Karpas-422 (cell line): ENCODE measurements at regions not wholly inside any gene's neighbourhood (a gene's known extent, or its start where the extent isn't known, plus 50 kb on each side); places are given as distances from the start of the nearest gene placed in this dataset.

Experiments used
- DNase-seq: peaks from one replicate; pipeline ENCODE4 v3.0.0-alpha.2; 2015
- H2AFZ ChIP-seq: fragments of 200-600 bp; sonication (generic); 2 replicates; pipeline ENCODE4 v1.6.1; 2014; ENCODE audit warnings: antibody characterized with exemption, low read length, mixed read lengths
- H3K27ac ChIP-seq: fragments of 200-600 bp; sonication (generic); 2 replicates; pipeline ENCODE4 v1.5.1; 2014; ENCODE audit warnings: mild to moderate bottlenecking, low read length, moderate library complexity
- H3K27me3 ChIP-seq: fragments of 200-600 bp; sonication (generic); 2 replicates; pipeline ENCODE4 v1.6.1; 2014; ENCODE audit warnings: low read length, mixed read lengths
- H3K36me3 ChIP-seq: fragments of 200-600 bp; sonication (generic); 2 replicates; pipeline ENCODE4 v1.6.1; 2014; ENCODE audit warnings: low read length, mixed read lengths; ENCODE audit not compliant: insufficient read depth
- H3K4me1 ChIP-seq: fragments of 200-600 bp; sonication (generic); 2 replicates; pipeline ENCODE4 v1.6.1; 2014; ENCODE audit warnings: mild to moderate bottlenecking, low read length, mixed read lengths
- H3K4me2 ChIP-seq: fragments of 200-600 bp; sonication (generic); 2 replicates; pipeline ENCODE4 v1.6.1; 2014; ENCODE audit warnings: low read length, low read depth, mild to moderate bottlenecking; ENCODE audit not compliant: poor library complexity, severe bottlenecking
- H3K4me3 ChIP-seq: fragments of 200-600 bp; sonication (generic); 2 replicates; pipeline ENCODE4 v1.5.1; 2014; ENCODE audit warnings: mild to moderate bottlenecking, antibody characterized with exemption, low read length, mixed read lengths
- H3K79me2 ChIP-seq: fragments of 200-600 bp; sonication (generic); 2 replicates; pipeline ENCODE4 v1.6.1; 2014; ENCODE audit warnings: mild to moderate bottlenecking, low read length, mixed read lengths
- H3K9ac ChIP-seq: fragments of 200-600 bp; sonication (generic); 2 replicates; pipeline ENCODE4 v1.6.0; 2014; ENCODE audit warnings: low read length
- H3K9me2 ChIP-seq: fragments of 200-600 bp; sonication (generic), shearing (Covaris generic); replicated peaks from 2 replicates; pipeline ENCODE4 v1.6.0; 2014; ENCODE audit warnings: mild to moderate bottlenecking, low read length, moderate library complexity; ENCODE audit not compliant: insufficient read depth
- H3K9me3 ChIP-seq: fragments of 300-700, 200-600 bp; sonication (generic); 2 replicates; pipeline ENCODE4 v1.6.1; 2014; ENCODE audit warnings: low read length, mixed read lengths
- H4K20me1 ChIP-seq: fragments of 200-600 bp; sonication (generic); 2 replicates; pipeline ENCODE4 v1.6.1; 2014; ENCODE audit warnings: mild to moderate bottlenecking, antibody characterized with exemption, low read length, low read depth; ENCODE audit not compliant: insufficient read depth

DNA sequence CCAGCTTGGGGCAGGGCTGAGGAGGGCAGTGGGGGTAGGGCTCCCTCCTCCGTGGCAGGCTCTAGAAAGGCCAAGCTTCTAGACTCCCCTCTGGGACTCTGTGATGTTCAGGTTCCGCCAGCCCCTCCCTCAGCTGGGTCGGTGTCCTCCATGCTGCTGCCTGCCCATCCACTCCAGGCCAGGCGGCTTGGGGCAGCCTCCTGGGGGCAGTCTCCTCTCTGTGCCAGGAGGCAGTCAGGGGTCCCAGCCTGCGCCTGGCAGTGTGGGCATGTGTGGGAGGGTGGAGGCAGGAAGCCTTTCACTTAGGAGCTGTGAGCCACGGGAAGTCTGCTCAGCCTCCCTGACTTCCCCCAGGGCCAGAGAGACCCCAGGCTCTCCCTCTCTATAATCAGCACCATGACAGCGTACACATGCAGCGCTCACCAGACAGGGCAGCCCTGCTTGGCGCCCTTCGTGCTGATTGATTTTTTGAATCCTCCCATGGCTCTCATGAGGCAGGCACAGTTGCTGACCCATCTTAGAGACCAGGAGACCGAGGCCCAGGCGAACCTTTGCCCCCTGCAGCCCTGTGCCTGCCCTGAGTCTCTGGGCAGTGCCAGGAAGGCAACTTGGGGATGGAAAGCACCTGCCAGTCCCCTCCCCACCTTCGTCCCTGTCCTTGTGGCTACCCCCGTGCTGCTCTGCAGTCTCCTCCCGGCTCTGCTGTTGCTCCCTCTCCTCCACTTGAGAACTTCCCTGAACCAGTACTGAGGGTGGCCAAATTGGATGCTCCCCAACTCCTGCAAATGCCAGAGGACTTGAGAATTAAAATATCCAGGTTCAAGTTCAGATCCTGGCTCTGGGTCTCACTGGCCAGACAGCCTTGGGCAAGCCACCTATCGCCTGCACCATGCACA is 234.7 kb upstream of the GSE1 start:
- Histone ChIP-seq H4K20me1 (no peaks in the 10 kb centered on the region), H3K27me3 (no peaks in the 10 kb centered on the region), H3K9me2 (no peaks in the 10 kb centered on the region), H2AFZ (no peak overlapping the region), H3K4me2 (no peak overlapping the region), H3K4me1 (0 out of 2 replicates have a peak, but pooled peaks cover 4% of the 10 kb centered on the region), H3K4me3 (no peak overlapping the region), H3K36me3 (no peaks in the 10 kb centered on the region), H3K9me3 (no peaks in the 10 kb centered on the region), H3K27ac (no peak overlapping the region), H3K79me2 (no peaks in the 10 kb centered on the region), H3K9ac (no peak overlapping the region)
- no peak for DNase-seq

DNA sequence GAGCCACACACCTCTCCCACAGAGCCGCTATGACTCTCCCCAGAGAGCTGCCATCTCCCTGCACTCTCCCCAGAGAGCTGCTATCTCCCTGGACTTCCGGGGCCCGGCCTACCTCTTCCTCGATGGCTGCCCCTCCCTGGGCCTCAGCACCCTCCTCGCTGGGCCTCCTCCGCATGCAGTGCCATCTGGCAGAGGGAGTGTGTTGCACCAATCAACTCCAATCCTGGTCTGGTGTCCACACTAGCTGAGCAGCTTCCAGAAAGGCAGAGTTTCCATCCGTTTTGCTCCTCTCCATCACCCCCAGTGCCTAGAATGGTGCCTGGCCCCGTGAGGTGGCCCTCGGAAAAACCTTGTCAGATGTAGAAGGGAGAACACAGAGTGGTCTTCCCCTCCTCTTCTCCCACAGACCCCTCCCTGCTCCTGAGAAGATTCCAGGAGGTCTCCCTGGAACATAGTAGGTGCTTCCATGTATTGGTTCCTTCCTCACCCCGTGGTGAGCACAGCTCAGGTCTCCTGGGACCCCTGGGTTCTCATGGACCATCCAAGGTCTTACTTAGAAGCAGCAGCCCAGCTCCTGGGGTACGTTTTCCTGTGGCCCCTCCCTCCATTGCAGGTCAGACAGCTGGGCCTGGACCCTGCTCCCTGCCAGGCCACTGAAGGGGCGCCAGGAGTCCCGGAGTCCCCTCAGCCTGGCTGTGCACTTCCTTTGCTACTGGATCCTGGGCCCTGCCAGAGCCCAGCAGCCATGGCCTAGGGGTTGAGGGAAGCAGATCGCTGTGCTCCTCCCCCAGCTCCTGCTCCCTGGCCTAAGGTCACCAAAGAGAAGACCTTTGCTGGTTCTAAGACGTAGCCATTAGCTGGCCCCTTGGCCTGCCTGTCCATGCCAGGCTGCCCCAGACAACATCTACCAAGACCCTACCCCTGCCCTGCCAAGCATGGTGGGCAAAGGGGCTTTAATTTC is 233.8 kb upstream of the GSE1 start:
- Histone ChIP-seq H3K79me2 (no peaks in the 10 kb centered on the region), H3K27me3 (no peaks in the 10 kb centered on the region), H2AFZ (no peak overlapping the region), H4K20me1 (no peaks in the 10 kb centered on the region), H3K9me2 (no peaks in the 10 kb centered on the region), H3K4me1 (0 out of 2 replicates have a peak, but pooled peaks cover 4% of the 10 kb centered on the region), H3K27ac (no peak overlapping the region), H3K4me3 (no peak overlapping the region), H3K9ac (no peak overlapping the region), H3K36me3 (no peaks in the 10 kb centered on the region), H3K4me2 (no peak overlapping the region), H3K9me3 (no peaks in the 10 kb centered on the region)
- DNase-seq = no peak

DNA sequence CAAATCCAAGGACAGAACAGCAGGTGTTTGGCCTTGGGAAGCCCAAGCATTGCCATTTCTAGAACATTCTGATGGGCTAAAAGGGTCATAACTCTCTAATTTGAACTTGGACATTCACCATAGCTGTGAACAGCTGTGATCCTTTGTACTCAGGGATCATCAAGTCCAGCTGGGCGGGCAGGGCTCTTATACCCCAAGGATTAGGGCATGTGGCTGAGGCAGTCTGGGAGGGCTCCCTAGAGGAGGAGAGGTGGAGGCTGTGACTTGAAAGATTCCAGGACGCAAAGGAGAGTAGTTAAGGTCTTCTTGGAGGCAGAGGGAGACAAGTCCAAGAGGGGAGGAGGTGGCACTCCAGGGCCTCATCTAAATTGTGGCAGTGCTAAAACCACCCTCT is 233.1 kb upstream of the GSE1 start:
- Histone ChIP-seq H3K9me2 (no peaks in the 10 kb centered on the region), H3K9ac (no peak overlapping the region), H3K4me1 (0 out of 2 replicates have a peak, but pooled peaks cover 4% of the 10 kb centered on the region), H3K79me2 (no peaks in the 10 kb centered on the region), H2AFZ (no peak overlapping the region), H3K36me3 (no peaks in the 10 kb centered on the region), H3K4me2 (no peak overlapping the region), H3K27ac (no peak overlapping the region), H4K20me1 (no peaks in the 10 kb centered on the region), H3K4me3 (no peak overlapping the region), H3K27me3 (no peaks in the 10 kb centered on the region), H3K9me3 (no peaks in the 10 kb centered on the region)
- DNase-seq = no peak

DNA sequence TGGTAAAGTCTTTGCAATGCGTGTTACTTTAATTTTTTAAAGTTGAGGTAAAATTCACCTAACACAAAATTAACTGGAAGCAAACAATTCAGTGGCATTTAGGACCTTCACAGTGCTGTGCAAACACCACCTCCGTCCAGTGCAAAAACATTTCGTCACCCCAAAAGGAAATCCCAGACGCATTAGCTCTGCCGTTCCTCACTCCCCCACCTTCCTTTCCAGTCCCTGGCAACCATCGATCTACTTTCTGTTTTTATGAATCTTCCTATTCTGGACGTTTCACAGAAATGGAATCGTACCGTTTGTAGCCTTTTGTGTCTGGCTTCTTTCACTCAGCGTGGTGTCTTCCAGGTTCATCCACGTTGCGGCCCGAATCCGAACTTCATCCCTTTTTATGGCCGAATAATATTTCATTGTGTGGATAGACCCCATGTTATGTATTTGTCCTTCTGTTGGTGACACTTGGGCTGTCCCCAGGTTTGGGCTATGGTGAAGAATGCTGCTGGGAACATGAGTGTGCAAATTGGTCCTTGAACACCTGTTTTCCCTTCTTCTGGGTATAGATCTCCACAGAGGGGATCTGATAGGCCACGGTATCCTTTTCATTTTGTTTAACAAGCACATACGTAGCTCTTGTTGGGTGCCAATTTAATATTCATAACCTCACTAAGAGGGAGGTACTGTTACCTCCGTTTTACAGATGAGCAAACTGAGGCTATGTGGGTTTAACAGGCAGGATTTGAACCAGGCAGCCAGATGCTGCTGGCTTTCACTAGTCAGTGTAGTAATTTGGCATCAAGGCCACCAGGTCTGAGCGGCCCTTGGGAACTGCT is 232.0 kb upstream of the GSE1 start:
- H3K9me2 ChIP-seq = no peaks in the 10 kb centered on the region
- H3K9ac ChIP-seq = no peak overlapping the region
- no peak overlapping the region for H3K27ac ChIP-seq
- no peak overlapping the region for H3K4me2 ChIP-seq
- H3K36me3 ChIP-seq = no peaks in the 10 kb centered on the region
- H3K9me3 ChIP-seq = no peaks in the 10 kb centered on the region
- DNase-seq = no peak
- H3K4me3 ChIP-seq = no peak overlapping the region
- no peaks in the 10 kb centered on the region for H4K20me1 ChIP-seq
- H3K27me3 ChIP-seq = no peaks in the 10 kb centered on the region
- H3K79me2 ChIP-seq = no peaks in the 10 kb centered on the region
- 0 out of 2 replicates have a peak, but pooled peaks cover 4% of the 10 kb centered on the region for H3K4me1 ChIP-seq
- no peak overlapping the region for H2AFZ ChIP-seq

DNA sequence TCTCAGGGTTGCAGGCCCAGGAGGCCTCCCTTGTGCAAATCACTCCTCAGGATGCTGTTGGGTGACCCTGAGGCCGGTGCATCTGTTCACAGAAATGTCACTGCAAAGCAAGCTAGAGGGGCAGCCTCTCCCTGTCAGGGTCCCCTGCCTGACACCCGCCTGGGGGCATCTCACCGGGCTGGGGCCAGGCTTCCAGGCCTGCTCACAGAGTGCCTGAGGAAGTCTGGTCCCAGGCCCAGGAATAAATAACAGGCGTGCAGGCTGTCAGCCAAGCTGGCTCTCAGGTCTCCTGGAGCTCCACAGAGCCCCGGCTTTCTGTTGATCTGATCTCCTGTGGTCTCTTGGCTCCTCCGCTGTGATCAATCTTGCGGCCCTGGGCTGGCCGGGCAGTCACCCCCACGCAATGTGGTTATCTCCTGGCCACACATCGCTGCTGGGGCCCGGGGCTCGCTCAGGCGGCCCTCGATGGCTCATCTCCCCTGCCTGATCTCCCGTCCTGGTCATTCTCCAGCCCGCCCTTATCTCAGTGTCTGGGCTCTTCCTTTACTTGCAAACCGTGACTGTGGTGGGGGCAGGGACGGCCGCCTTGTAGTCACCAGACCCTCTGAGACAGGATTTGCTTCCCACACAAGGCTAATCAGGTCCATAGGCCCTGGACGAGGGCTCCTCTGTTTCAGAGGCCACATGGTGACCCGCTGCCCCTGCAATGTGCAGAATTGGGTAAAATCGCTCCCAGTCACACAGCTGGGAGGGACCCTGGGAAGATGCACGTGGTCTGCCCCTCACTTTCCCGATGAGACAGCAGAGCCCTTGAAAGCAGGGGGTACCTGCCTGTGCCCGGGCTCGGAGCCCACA is 231.2 kb upstream of the GSE1 start:
- Histone ChIP-seq H3K27me3 (no peaks in the 10 kb centered on the region), H3K4me2 (no peak overlapping the region), H3K4me3 (no peak overlapping the region), H3K79me2 (no peaks in the 10 kb centered on the region), H3K9me2 (no peaks in the 10 kb centered on the region), H4K20me1 (0 out of 2 replicates have a peak, but pooled peaks cover 3% of the 10 kb centered on the region), H3K9ac (no peak overlapping the region), H3K36me3 (no peaks in the 10 kb centered on the region), H3K4me1 (0 out of 2 replicates have a peak, but pooled peaks cover 4% of the 10 kb centered on the region), H3K9me3 (no peaks in the 10 kb centered on the region), H2AFZ (no peak overlapping the region), H3K27ac (no peak overlapping the region)
- no peak for DNase-seq

DNA sequence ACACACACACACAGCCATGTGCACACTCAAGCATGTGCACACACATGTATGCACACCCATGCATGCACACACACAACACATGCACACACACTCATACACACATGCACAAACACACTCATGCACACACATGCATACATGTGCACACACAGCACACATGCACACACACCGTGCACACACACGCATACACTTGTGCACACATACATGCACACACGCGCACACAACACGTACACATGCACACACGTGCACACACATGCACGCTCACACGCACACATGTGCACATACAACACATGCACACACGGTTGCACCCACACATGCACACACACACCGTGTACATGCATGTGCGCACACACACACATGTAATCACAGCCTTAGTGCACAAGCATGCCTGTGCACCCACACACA is 230.4 kb upstream of the GSE1 start:
- no peaks in the 10 kb centered on the region for H3K36me3 ChIP-seq
- H3K9ac ChIP-seq = no peak overlapping the region
- H3K4me1 ChIP-seq = 0 out of 2 replicates have a peak, but pooled peaks cover 4% of the 10 kb centered on the region
- no peaks in the 10 kb centered on the region for H3K79me2 ChIP-seq
- H3K4me3 ChIP-seq = no peak overlapping the region
- H3K27ac ChIP-seq = no peak overlapping the region
- H3K9me2 ChIP-seq = no peaks in the 10 kb centered on the region
- H3K4me2 ChIP-seq = no peak overlapping the region
- no peak for DNase-seq
- 0 out of 2 replicates have a peak, but pooled peaks cover 3% of the 10 kb centered on the region for H4K20me1 ChIP-seq
- H2AFZ ChIP-seq = no peak overlapping the region
- no peaks in the 10 kb centered on the region for H3K27me3 ChIP-seq
- H3K9me3 ChIP-seq = no peaks in the 10 kb centered on the region
